HG03342 (cell line): ENCODE measurements at regions not wholly inside any gene's neighbourhood (a gene's known extent, or its start where the extent isn't known, plus 50 kb on each side); places are given as distances from the start of the nearest gene placed in this dataset.
"Not testable (repeated sequence)": the region's sequence is repeated elsewhere in the genome, so short reads cannot be mapped to it uniquely, and the experiment has no call there.

ENCODE experiments used
- ATAC-seq: cut with Tn5 transposase; IDR thresholded peaks from one replicate; pipeline ENCODE4 v1.9.1; 2021; ENCODE audit warnings: mild to moderate bottlenecking, moderate library complexity; ENCODE audit not compliant: unreplicated experiment

GRCh38 chr5:131107128-131107527 lies 57.9 kb downstream of the HINT1 start:
- no peak for ATAC-seq

- ATAC-seq: no peak
Measured at GRCh38 chr5:131104169-131104808, 60.8 kb downstream of the HINT1 start.

DNA sequence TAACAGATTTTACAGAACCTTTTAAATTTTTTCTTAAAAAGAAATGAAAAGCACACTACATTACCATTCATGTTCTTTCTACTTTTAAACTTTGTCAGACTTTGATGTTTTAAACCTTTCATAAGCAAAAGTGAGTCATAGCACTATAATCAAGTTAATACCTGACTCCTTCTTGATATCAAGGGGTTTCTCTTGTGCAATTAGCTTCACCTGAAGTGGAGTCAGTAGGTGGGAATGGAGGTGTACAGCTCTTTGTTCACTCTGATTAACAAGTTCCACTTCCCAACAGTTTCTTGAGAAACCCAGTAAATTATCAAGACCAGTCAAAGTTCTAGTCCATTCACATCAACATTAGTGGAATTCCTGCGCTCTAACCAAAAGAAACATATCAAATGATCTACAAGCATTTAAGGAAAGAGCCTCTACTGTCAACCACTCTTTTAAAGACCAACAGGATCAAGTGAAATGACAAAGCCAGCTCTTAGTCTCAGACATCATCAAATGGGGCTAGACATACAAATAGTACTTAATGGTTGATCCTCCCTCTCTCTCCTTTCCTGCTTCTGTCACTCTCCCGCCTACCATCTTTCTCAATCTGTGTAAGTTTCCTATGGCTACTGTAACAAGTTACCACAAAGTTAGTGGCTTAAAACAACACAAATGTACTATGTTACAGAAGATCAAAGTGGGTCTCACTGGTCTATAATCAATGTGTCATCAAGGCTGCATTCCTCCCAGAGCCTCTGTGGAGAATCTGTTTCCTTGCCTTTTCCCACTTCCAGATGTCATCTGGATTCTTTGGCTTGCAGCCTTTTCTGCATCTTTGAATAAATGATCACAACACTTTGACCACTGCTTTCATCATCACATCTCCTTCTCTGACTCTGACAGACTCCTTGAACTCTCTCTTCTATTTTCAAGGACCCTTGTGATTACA lies 68.0 kb downstream of the HINT1 start:
- no peak for ATAC-seq

DNA sequence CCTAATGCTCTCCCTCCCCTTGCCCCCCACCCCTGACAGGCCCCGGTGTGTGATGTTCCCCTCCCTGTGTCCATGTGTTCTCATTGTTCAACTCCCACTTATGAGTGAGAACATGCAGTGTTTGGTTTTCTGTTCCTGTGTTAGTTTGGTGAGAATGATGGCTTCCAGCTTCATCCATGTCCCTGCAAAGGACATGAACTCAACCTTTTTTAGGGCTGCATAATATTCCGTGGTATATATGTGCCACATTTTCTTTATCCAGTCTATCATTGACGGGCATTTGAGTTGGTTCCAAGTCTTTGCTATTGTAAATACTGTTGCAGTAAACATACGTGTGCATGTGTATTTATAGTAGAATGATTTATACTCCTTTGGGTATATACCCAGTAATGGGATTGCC lies 69.5 kb downstream of the HINT1 start:
- not testable (repeated sequence) for ATAC-seq

- no peak for ATAC-seq
Measured at GRCh38 chr5:131084436-131084835, 80.6 kb downstream of the HINT1 start.

GRCh38 chr5:131081913-131082488 lies 83.1 kb downstream of the HINT1 start:
- no peak for ATAC-seq

- ATAC-seq: no peak
Measured at GRCh38 chr5:131081374-131081773, 83.7 kb downstream of the HINT1 start.

DNA sequence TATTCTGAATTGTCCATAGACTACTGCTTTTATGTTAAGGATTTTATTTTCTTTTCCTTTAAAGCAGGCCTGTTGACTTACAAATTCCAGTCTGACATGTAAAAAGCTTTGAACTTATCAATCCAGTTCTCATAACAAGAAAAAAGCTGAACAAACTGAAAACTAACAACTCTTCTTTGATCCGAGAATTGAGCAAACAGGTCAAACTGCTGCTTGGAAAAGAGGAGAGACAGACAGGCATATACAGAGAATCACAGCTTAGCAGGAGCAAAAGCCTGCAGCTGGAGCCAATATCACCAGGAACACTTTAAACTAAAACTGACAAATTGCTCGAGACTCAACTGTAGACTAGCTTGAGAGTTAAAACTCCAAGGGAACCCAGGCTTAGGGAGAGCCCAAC lies 85.8 kb downstream of the HINT1 start:
- no peak for ATAC-seq

DNA sequence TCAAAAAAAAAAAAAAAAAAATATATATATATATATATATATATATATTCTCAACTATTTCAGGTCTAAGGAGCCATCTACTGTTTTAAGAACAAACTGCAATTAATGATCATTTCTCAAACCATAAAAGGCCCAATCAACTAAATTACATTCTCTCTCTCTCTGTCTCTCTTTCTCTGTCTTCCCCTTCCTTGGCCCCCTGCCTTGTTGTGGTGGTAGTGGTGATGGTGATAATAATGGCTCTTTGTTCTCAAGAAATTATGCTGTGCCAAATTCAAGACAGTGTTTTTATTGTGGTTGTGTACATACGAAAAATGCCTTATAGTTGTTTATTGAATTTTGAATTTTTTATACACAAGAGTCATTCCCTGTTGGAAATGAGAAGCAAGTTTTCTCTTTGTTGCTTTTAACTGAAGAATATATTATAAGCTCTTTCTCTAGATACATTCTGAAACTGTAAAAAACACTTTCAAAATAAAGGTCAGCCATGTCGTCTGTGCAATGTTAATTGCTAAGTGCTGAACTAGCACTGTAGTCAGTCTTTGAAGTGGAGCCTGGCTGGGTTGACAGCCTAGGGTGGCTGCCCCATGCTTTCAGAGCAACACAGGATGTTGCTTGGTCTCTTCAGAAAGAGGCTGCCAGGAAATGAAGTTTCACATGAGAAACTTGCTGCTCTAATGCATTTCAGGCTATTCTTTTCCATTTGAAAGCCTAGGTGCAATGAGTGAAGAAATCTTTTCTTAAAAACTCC lies 96.0 kb downstream of the HINT1 start:
- ATAC-seq: peak; percentile 76

GRCh38 chr5:131068076-131068475 lies 97.0 kb downstream of the HINT1 start:
- ATAC-seq: no peak

DNA sequence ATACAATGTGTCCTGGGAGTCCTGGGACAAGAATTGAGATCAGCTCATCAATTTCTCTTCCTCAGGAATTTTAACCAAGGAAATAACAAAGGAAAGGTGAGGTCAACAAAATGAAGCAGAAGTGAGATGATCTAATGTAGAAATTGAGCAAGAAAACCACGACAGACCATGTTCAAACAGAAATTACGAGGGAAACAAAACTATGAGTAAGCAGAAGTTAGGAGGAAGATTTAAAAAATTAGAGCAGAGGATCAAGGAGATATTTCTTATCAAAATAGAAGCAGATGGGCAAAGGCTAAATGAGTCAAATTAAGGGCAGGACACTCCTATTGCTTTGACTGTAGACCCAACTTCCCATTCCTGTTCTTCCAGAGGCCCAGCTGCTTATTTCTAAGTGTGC lies 97.4 kb downstream of the HINT1 start:
- no peak for ATAC-seq

GRCh38 chr5:131064669-131065371 lies 100.2 kb downstream of the HINT1 start:
- ATAC-seq: no peak

- no peak for ATAC-seq
Measured at GRCh38 chr5:131042021-131042789, 122.9 kb downstream of the HINT1 start.

- ATAC-seq: no peak
Measured at GRCh38 chr5:131023498-131023865, 141.6 kb downstream of the HINT1 start.

GRCh38 chr5:131022811-131023497 lies 142.1 kb downstream of the HINT1 start:
- ATAC-seq: no peak

DNA sequence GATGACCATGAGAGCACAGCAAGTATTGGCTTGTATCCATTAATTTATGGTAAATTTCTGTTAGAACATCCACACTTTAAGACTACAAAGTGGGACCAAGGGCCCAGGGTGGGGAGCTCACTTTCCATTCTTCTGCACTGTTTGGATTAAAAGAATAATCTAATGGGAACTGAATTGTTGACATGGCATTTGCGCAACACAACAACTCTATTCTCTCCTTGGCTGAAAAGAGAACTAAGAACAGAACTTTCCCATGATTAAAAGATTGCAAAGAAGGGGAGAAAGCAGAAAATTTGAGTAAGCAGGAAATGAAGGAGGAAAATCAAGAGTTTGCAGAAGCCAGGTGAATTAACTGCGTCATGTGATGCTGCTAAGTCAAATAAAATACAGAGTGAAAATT lies 143.4 kb downstream of the HINT1 start:
- no peak for ATAC-seq

DNA sequence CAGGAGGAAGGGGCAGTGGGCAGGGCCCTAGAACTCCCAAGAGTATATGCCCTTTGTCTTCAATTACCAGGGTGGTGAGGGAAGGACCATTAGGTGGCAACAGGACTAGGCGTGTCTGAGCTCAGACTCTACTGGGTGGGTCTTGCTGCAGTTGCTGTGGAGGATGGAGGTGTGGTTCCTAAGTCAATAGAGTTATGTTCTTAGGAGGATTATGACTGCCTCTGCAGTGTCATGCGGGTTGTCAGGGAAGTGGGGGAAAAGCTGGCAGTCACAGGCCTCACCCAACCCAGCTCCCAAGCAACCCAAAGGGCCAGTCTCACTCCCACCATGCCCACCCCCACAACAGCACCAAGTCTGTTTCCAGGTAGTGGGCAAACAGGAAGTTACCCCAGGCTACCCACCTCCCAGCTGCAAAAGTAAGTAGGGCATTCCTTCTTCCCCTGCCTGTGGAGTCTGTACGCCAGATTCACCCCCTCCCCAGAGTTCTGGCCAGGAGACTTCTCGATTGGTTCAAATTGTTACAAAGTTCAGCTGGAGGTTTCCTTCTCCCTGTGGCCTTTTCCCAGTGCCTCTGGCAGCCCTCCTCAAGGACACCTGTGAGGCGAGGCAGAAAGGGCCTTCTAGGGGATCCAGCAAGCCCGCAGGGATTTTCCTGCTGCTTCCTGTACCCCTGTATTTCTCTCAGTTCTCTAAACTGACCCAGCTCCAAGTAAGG lies 145.3 kb downstream of the HINT1 start:
- no peak for ATAC-seq

DNA sequence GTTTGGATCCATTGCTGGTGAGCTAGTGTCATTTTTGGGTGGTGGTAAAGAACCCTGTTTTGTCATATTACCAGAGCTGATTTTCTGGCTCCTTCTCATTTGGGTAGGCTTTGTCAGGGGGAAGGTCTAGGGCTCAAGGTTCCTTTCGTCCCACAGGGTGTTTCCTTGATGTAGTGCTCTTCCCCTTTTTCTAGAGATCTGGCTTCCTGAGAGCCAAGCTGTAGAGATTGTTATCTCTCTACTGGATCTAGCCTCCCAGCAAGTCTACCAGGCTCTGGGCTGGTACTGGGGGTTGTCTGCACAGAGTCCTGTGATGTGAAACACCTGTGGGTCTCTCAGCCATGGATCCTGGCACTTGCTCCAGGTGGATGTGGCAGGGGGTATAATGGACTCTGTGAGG lies 145.9 kb downstream of the HINT1 start:
- ATAC-seq: no peak

- no peak for ATAC-seq
Measured at GRCh38 chr5:131008329-131008728, 156.7 kb downstream of the HINT1 start.
